SU-DHL-6 (cell line): ENCODE measurements at regions not wholly inside any gene's neighbourhood (a gene's known extent, or its start where the extent isn't known, plus 50 kb on each side); places are given as distances from the start of the nearest gene placed in this dataset.
"Not testable (repeated sequence)": the region's sequence is repeated elsewhere in the genome, so short reads cannot be mapped to it uniquely, and the experiment has no call there.

Experiments
- H2AFZ ChIP-seq: fragments of 200-600 bp; sonication (generic); 2 replicates; pipeline ENCODE4 v1.6.1; 2014; ENCODE audit warnings: low read depth, mild to moderate bottlenecking, moderate library complexity, mixed read lengths, antibody characterized with exemption, low read length; ENCODE audit not compliant: severe bottlenecking
- H3F3A ChIP-seq: fragments of 200-600 bp; shearing (Covaris generic); 2 replicates; pipeline ENCODE4 v1.6.0; 2016; ENCODE audit warnings: antibody characterized with exemption, mild to moderate bottlenecking; ENCODE audit not compliant: insufficient read depth
- H3K27ac ChIP-seq: fragments of 200-600 bp; sonication (generic); 2 replicates; pipeline ENCODE4 v1.5.1; 2016; ENCODE audit warnings: low read depth, mild to moderate bottlenecking, low read length, moderate library complexity, mixed read lengths
- H3K27me3 ChIP-seq: fragments of 200-600 bp; sonication (generic), shearing (Covaris generic); 2 replicates; pipeline ENCODE4 v1.6.0; 2014; ENCODE audit warnings: mild to moderate bottlenecking, low read length
- H3K36me3 ChIP-seq: fragments of 200-600 bp; sonication (generic); 2 replicates; pipeline ENCODE4 v1.6.1; 2014; ENCODE audit warnings: mild to moderate bottlenecking, low read length, mixed read lengths
- H3K4me2 ChIP-seq: fragments of 300-600, 200-600 bp; shearing (Covaris generic), sonication (generic); 2 replicates; pipeline ENCODE4 v1.6.0; 2014; ENCODE audit warnings: low read length, low read depth, mild to moderate bottlenecking; ENCODE audit not compliant: poor library complexity, severe bottlenecking
- H3K4me3 ChIP-seq: fragments of 200-600 bp; sonication (generic); 2 replicates; pipeline ENCODE4 v1.5.1; 2014; ENCODE audit warnings: antibody characterized with exemption, low read length, mild to moderate bottlenecking, mixed read lengths; ENCODE audit not compliant: insufficient read depth, poor library complexity, severe bottlenecking
- H3K79me2 ChIP-seq: fragments of 200-600 bp; sonication (generic); 2 replicates; pipeline ENCODE4 v1.6.1; 2014; ENCODE audit warnings: mild to moderate bottlenecking, low read length, moderate library complexity; ENCODE audit not compliant: insufficient read depth
- H3K9ac ChIP-seq: fragments of 200-600 bp; sonication (generic); 2 replicates; pipeline ENCODE4 v1.7.0; 2014; ENCODE audit warnings: mild to moderate bottlenecking, low read length
- H3K9me2 ChIP-seq: fragments of 200-600 bp; sonication (generic); replicated peaks from 2 replicates; pipeline ENCODE4 v1.6.1; 2014; ENCODE audit warnings: low read length; ENCODE audit not compliant: insufficient read depth
- H3K9me3 ChIP-seq: fragments of 200-600 bp; sonication (generic); 2 replicates; pipeline ENCODE4 v1.6.1; 2014; ENCODE audit warnings: low read length, mixed read lengths; ENCODE audit not compliant: insufficient read depth
- H4K20me1 ChIP-seq: fragments of 200-600 bp; sonication (generic); 2 replicates; pipeline ENCODE4 v1.6.1; 2014; ENCODE audit warnings: low read depth, mild to moderate bottlenecking, antibody characterized with exemption, low read length, moderate library complexity, mixed read lengths
- CTCF ChIP-seq: fragments of 200-600 bp; sonication (generic); IDR thresholded peaks from one replicate; pipeline ENCODE4 v1.5.1; 2017; ENCODE audit warnings: antibody characterized with exemption, mild to moderate bottlenecking, low read length, moderate library complexity; ENCODE audit not compliant: insufficient read depth, poor library complexity, severe bottlenecking
- EZH2phosphoT487 ChIP-seq: fragments of 200-600 bp; sonication (generic), shearing (Covaris generic); conservative IDR thresholded peaks from 2 replicates; pipeline ENCODE4 v1.6.1; 2018; ENCODE audit warnings: mild to moderate bottlenecking, antibody characterized with exemption, low read length, moderate library complexity, mixed read lengths

- Histone ChIP-seq H3K4me2 (no peak overlapping the region), H3K9me2 (no peaks in the 10 kb centered on the region), H3K27ac (no peak overlapping the region), H3K79me2 (no peaks in the 10 kb centered on the region), H3F3A (no peaks in the 10 kb centered on the region), H3K36me3 (no peaks in the 10 kb centered on the region), H3K27me3 (no peaks in the 10 kb centered on the region), H3K9ac (no peak overlapping the region), H2AFZ (no peak overlapping the region), H3K4me3 (no peak overlapping the region), H4K20me1 (no peaks in the 10 kb centered on the region), H3K9me3 (no peaks in the 10 kb centered on the region)
- TF ChIP-seq EZH2phosphoT487 (no peak), CTCF (no peak)
Measured at GRCh38 chr7:65264258-65264657, 109.4 kb upstream of the ZNF92 start.

GRCh38 chr7:65260673-65261072 is 113.0 kb upstream of the ZNF92 start:
- not testable (repeated sequence) for H3K9me3 ChIP-seq, H3K4me2 ChIP-seq, H3K79me2 ChIP-seq, H3K27ac ChIP-seq, H3F3A ChIP-seq, H4K20me1 ChIP-seq, H3K9ac ChIP-seq, H3K36me3 ChIP-seq, H3K9me2 ChIP-seq, H3K4me3 ChIP-seq, H2AFZ ChIP-seq, H3K27me3 ChIP-seq

- not testable (repeated sequence) for H3K4me2 ChIP-seq, H3K9me2 ChIP-seq, H4K20me1 ChIP-seq, H3K9me3 ChIP-seq, H2AFZ ChIP-seq, H3K27me3 ChIP-seq, H3K36me3 ChIP-seq, H3K4me3 ChIP-seq, H3F3A ChIP-seq, H3K9ac ChIP-seq, H3K79me2 ChIP-seq, H3K27ac ChIP-seq
Measured at GRCh38 chr7:65259864-65260525, 113.7 kb upstream of the ZNF92 start.

- Histone ChIP-seq H3K36me3 (no peaks in the 10 kb centered on the region), H3K9me2 (no peaks in the 10 kb centered on the region), H3K4me3 (no peak overlapping the region), H3F3A (peaks cover 8% of the 10 kb centered on the region; the same call in 1 of the 2 replicates), H3K27me3 (no peaks in the 10 kb centered on the region), H4K20me1 (no peaks in the 10 kb centered on the region), H3K79me2 (no peaks in the 10 kb centered on the region), H2AFZ (no peak overlapping the region), H3K27ac (no peak overlapping the region), H3K4me2 (no peak overlapping the region), H3K9ac (no peak overlapping the region), H3K9me3 (no peaks in the 10 kb centered on the region)
- TF ChIP-seq EZH2phosphoT487: no peak
- TF ChIP-seq CTCF: no peak
Measured at GRCh38 chr7:65254061-65254460, 119.6 kb upstream of the ZNF92 start.
